HG02852 (cell line): ENCODE measurements at regions not wholly inside any gene's neighbourhood (a gene's known extent, or its start where the extent isn't known, plus 50 kb on each side); places are given as distances from the start of the nearest gene placed in this dataset.
A peak's percentile ranks its signal among the peaks of the same experiment; 100 is the strongest.
"Not testable (repeated sequence)": the region's sequence is repeated elsewhere in the genome, so short reads cannot be mapped to it uniquely, and the experiment has no call there.

Experiments
- ATAC-seq: cut with Tn5 transposase; IDR thresholded peaks from one replicate; pipeline ENCODE4 v1.9.1; 2021; ENCODE audit warnings: mild to moderate bottlenecking, moderate library complexity; ENCODE audit not compliant: unreplicated experiment

DNA sequence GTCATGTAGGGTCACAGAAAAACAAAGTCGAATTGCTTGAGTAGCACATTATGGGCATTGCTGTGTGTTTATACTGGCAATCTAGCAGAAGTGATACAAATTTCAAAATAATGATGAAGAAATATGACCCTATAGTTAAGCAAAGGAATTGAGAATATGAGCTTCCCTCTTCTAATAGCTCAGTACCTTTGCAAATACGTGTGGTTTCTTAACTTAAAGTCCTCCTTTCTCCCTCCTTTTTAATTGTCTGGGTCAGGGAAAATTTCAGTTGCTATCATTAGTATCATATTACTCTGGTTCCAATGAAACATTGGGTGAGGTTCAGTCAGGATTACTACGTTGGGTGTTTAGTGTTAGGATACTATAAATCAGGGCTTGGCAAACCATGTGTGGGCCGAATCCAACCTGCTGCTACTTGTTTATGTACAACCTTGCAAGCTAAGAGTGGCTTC, 166.8 kb upstream of the CARMIL1 start:
- ATAC-seq = no peak

DNA sequence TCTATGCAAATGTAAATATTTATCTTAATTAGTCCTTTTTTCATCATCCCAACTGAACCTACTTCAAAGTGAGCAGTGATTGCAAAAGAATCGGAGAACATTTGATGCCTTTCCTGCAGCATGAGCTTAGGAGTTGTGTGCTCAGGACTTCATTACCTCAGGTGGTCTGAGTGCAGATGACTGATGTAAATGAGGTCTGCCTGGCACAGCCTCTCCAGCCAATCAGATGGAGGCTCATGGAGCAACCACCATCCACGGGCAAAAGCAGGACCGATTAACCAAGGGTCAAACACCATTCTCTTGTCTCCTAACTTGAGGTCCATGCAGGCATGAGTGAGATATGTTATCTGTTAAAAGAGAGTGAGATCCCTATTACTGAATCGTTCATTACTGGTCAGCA, 165.7 kb upstream of the CARMIL1 start:
- ATAC-seq = no peak

DNA sequence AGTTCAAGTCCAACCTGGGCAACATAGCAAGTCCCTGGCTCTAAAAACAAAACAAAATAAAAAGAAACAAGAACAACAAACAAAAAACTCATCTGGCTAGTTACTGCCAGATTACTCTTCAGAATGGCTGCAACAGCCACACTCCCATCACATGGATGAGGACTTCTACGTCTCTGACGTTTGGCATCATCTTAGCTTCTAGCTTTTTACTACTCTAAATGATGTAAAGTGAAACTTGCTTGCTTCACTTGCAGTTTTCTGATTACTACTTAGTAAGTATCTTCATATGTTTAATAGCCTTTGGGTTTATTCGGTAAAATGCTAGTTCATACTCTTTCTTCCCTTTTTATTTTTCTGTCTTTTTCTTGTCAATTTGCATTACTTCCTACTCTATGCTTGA, 161.1 kb upstream of the CARMIL1 start:
- ATAC-seq = no peak

DNA sequence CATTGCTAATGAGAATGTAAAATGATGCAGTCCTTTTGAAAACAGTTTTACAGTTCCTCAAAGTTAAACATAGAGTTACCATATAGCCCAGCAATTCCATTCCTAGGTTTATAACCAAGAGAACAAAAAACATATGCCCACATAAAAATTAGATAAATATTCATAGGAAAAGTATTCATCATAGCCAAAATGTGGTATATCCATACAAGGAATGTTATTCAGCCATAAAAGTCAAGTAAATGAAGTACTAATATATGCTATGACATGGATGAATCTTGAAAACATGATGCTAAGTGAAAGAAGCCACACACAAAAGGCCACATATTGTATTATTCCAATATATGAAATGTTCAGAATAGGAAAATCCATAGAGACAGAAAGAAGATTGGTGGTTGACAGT, 158.0 kb upstream of the CARMIL1 start:
- ATAC-seq = no peak

DNA sequence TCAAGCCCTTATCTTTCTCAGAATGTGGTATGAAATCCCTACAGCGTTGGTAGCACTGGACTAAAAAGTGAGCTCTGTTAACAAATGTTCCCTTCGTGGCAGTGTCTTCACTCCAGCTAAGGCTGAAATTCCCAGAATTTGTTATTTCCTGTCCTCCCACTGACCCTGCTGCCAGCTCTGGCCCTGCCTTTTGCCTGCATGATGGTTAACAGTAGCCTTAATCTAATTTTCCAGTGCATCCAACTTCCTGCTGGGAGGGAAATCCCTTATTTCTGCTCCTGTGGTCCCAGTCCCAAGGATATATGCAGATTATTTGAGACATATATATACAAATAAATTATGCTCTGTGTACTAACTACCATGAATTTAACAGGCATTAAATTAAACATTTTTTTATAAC, 157.2 kb upstream of the CARMIL1 start:
- ATAC-seq = no peak

DNA sequence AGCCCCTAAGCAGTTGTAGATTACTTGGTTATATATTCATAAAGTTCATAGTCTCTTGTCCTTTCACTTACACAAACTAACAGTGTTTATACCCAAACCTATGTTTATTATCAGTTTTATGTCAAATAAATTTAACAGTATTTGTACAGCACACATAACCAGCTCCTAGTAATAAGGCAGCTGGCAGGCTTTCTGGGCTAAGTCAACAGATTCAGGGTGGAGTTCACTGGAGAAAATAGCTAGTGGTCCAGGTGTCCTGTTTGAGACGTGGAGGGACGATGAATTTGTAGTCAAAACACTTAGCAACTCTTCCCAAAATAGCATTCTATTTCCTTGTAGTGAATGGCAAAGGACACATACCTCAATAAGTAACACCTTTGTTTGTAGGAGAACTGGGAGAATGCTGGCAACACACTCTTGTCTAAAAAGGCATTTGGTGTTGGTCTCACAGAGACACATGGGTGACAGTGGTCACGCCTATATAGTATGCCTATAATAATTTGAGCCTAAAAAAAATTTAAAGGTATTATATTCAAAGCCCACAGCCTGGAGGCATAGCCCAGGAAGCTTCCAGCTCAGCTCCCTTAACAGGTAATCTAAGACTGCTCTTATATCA, 156.4 kb upstream of the CARMIL1 start:
- no peak for ATAC-seq

DNA sequence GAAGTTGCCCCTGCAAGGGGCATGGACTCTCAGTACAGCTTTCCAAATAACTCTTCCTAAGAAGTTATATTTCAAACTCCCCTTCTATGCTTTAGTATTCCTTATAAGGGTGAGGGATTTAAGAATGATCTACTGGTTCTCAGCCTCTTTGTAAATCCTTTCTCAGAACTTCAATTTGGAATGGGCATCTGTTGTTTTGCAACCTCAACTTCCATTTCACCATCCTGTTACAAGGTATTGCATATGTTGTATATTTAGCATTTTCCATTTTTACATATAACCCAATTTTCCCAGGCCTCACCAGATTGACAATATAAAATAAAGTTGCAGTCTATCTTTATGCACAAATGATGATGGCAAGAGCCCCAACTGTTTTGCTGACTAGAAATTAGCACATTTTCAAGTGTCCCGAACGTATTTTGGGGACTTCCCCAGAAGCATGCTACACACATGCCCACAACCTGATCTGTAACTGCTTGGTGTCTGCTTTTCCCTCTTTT, 154.9 kb upstream of the CARMIL1 start:
- no peak for ATAC-seq

DNA sequence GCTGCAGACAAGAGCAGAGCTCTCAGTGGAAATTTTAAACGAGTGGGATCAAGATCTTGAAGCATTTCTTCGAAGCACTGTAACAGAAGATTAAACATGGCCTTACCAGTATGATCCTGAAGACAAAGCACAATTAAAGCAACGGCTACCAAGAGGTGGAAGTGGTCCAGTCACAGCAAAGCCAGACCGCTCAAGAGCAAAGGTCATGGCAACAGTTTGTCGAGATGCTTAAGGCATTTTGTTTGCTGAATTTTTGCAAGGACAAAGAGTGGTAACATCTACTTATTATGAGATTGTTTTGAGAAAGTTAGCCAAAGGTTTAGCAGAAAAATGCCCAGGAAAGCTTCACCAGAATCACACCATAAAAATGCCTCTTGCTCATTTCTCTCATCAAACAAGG, 153.4 kb upstream of the CARMIL1 start:
- no peak for ATAC-seq

DNA sequence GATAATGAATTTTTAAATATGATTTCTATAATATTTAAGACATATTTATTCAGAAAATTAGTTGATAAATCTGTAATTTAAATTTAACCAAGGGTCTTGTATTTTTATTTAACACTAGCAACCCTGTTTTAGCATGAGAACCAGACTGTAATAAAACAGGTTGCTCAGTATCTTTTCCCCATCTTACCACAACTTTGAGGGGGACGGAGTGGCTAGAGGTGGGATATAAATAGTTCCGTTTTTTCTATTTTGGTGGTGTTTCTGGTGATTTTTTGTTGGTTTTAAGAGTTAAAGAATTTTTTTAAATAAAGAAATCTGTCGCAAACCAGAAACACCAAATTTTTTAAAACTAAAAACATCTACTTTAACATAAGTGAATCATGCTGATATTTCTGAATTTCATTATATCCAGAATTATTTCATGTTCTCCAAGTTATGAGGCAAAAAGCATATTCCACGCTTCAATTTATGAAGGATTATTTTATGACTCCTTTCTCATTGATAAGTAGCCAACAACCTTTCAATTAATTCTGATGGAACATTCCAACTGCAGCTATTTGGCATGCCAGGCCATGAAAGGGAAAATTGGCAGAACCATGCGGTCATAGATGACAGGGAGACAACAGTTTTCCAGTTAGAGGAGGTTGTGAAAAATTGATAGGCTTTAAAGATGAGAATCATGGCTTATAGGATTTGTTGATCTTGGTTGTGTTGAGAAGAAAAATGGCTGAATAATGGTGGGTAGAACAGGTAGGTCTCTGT, 151.9 kb upstream of the CARMIL1 start:
- ATAC-seq = no peak

DNA sequence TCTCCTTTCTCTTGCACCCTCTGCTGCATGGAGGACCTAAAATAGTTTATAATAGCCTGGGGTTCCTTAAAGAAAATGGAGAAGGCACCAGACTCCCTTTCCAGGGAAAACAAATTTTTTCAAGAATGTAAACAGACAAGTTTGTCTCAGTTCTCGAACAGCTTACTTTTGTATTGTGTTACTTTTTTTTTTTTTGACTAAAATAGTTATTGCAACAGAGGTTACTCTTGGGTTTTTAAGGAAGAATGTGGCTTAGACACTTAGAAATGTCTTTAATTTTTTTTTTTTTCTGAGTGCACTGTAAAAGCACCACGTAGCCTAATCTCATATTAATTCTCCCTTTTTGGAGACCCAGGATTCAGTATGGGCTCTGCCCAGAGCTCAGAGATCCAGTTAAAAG, 148.7 kb upstream of the CARMIL1 start:
- no peak for ATAC-seq

DNA sequence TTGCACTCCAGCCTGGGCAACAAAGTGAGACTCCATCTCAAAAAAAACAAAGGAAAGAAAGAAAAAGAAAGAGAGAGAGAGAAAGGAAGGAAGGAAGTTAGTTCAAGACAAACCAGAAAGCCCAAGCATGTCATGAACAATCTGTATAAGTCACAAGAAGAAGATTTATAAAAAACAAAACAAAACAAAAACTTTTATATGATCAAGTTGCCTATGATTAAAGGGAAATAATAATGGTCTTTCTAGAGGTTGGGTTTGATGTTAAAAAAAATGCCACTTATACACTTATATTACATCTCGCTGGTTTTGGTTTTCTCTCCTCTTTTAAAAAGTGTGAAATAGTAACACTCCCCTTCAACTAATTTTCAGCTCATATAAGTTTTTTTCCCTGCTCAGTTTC, 146.2 kb upstream of the CARMIL1 start:
- ATAC-seq = no peak

DNA sequence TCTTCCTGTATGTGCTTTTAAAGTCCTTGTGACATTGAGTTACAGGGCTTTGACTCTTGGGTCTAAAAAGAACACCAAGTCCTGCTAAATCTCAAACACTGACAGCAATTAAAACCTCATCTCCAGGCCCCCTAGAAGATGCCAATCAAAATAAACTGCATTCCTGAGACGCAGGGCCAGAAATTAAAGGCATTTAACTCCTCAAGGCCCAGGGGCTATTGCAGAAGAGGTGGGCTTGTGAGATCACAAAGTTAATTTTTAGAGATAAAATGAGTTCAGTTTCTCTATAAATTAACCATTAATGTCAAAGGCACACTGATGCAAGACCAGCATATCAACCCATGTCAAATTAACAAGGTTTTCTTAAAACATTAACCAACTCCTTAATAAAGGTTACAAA, 145.6 kb upstream of the CARMIL1 start:
- no peak for ATAC-seq

DNA sequence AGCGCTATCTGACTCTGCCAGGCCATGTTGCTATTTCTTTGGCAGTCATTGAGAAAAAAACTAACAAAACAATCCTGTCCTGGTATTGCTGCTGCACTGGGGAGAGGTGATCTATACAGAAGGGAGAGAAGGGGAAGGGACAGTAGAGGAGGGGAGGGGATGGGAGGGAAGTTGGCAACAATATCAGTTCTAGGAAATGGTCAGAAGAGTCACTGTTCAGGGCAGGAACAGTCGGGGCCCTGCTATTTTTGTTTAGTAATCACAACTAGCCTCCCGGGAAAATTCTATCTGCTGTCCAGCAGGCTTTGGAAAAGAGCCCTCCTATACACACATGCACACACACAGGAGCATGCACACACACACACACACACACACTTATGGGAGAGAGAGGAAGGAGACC, 142.3 kb upstream of the CARMIL1 start:
- no peak for ATAC-seq

DNA sequence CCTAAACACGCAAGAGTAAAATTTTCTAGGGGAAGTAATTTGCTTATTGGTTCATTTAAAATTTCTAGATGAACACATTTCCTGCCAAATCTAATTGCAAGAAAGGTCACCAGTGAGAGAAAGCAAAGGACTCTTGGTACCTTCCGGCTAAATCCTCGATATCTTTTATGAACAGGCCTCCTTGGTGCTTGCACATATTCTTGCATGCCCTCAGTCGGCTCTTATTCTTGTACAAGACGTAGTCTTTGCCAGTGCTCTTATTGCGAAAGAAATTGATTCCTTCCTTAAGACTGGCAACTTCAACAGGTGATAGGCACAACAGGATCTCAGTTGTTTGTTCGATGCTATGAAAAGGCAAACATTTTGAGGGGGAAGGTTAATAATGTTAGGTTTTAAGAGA, 141.7 kb upstream of the CARMIL1 start:
- no peak for ATAC-seq

DNA sequence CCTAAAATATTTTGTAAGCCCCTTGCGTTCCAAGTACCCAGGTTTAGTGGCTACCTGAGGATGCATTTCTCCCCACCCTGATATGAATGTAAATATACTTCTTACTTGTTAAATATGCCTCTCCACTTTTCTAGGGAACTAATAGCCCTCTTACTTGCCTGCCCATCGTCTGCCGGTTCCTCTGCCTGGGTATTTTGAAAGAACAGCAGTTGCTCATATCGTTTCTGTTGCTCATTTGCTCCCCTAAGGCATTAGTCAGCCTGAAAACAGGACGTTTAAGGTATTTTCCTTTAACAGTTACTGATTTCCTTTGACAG, 141.3 kb upstream of the CARMIL1 start:
- ATAC-seq = no peak

DNA sequence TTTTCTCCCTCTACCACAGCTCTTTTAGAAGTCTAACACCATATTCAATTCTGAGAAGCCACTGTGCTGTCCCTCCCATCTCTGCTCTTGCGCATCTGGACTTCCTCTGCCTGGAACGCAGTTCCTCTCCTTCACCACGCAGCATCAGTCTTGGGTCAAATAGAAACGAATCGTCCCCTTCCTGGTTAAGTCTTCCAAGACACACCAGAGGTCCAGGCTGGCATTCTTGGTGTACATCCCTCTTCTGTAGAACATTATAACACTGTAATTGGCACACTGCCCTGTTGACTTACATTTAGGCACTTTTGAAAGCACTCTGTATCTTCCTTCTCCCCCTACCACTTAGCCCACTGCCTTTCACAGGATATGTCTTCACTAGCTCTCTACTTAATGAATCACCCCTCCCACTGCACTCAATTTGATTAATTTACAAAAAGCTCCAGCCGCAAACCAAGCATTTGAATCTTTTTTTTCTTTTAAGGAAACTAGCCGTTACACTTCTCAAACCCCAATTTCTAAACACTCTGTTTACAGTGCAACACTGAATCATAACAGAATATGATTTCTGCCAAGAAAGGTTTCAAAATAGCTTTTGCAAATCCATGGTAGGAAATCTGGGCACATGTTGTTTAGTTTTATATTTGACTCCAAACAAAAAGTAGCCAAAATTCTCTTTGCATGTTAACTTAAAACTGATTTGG, 140.8 kb upstream of the CARMIL1 start:
- ATAC-seq = peak; percentile 94

DNA sequence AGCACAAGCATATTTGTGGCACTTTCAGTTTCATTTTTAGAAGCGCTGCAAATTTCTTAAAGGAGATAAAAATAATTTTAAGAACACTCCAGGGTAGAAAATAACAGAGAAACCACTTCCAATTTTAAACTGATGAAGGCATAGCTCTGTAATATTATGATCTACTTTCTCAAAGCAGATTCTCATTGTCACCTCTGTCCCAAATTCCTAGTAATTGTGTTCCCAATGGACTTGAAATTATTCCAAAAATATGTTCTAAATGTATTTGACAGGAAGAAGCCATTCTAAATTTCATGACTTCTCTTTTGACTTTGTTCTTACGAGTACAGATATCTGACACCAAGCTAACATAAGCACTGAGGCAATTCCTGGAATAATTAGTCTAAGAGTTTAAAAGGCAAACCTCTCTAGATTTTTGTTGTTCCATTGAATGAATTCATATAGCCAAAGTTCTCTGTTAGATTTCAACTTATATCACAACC, 140.2 kb upstream of the CARMIL1 start:
- ATAC-seq = peak; percentile 16

DNA sequence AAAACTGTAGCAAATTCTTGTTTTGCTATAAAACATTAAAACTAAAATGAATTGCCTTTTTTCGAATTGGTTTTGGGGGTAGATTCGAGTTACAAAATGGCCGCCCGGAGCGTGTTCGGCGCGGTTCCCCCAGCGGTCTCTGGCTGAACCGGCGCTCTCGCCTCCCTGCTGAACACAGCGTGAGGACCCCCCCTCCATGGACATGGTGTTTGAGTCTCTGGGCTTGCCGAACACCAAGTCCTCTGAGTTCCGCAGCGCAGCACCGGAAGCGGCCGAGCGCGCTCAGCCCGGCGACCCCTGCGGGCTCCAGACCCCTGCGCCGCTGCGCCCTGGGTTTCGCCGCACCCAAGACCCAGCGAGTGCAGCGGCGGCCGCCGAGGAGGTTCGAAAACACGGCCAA, 139.6 kb upstream of the CARMIL1 start:
- ATAC-seq = not testable (repeated sequence)

DNA sequence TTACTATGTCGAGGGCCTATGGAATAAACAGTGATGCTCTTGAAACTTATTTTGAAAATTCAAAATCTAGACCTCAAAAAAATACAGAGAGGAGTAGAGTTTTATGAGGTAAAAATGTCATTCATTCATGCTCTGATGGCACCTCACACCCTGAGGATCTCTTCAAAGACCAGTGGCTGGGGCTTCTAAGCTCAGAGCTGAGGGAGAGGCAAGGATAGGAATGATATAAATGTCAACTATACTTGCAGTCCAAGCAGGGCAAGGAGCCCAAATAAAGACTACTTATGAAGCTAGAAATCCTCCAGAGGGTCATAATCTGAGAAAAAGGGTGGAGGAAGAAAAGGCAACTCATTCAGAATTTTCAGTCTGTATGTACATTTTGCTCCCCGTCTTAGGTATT, 136.7 kb upstream of the CARMIL1 start:
- no peak for ATAC-seq

DNA sequence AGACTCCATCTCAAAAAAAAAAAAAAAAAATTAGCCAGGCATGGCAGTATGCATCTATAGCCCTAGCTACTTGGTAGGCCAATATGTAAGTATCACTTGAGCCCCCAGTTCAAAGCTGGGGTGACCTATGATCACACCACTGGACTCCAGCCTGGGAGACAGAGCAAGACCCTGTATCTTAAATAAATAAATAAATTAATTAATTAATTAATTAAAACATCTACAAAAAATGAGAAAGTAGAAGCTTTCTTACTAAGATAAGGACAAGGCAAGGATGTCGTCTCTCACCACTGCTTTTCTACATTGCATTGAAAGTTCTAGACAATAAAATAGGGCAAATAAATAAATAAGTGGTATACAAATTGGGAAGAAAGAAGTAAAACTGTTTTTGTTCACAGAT, 134.3 kb upstream of the CARMIL1 start:
- no peak for ATAC-seq

DNA sequence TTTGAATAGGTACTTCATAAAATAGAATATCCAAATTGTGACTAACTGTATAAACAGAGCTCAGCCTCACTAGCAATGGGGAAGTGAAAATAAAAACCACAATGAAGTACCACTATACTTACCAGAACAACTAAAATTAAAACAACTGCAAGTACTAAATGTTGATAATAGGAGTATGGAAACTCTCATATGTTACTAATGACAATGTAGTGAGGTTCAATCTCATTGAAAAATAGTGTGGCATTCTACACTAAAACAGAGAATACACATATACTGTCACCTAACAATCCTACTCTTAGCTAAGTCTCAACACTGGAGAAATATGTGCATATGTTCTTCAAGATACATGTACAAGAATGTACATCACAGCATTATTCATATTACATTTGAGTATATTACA, 132.0 kb upstream of the CARMIL1 start:
- ATAC-seq = peak; percentile 99

DNA sequence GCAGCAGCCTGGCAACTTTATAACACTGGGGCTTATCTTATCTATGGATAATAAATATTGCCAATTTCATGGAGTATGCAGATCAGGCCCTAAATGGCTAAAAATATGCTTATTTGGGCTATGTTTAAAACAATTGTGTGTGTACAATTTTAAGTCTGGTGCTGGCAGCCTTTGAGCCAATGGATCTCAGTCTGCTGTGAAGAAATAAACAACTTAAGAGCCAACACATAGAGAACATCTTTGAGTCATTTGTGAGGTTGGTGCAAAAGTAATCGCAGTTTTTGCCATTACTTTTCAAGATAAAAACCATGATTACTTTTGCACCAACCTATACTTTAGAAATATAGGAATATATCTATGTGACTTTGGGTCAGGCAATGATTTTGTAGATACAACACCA, 129.1 kb upstream of the CARMIL1 start:
- ATAC-seq = no peak
